Muscle layer of duodenum (tissue), 2 donors: ENCODE measurements at regions not wholly inside any gene's neighbourhood (a gene's known extent, or its start where the extent isn't known, plus 50 kb on each side); places are given as distances from the start of the nearest gene placed in this dataset.
A peak's percentile ranks its signal among the peaks of the same experiment; 100 is the strongest.

Experiments used
- H3K27ac ChIP-seq: one replicate; pipeline ENCODE4 v1.7.0; 2013; ENCODE audit warnings: mild to moderate bottlenecking, low read length
- H3K27me3 ChIP-seq: one replicate; pipeline ENCODE4 v1.7.0; 2013; ENCODE audit warnings: low read depth, mild to moderate bottlenecking, control low read depth, low read length
- H3K36me3 ChIP-seq, 2 donors: one replicate each; pipeline ENCODE4 v1.7.0; 2013; ENCODE audit warnings: low read length in 2 of 2, control low read depth in 1 of 2, mild to moderate bottlenecking in 1 of 2; ENCODE audit not compliant: insufficient read depth in 2 of 2, control insufficient read depth in 1 of 2
- H3K4me1 ChIP-seq, 2 donors: one replicate each; pipeline ENCODE4 v1.7.0; 2013; ENCODE audit warnings: low read length in 2 of 2, mild to moderate bottlenecking in 2 of 2, control low read depth in 1 of 2, moderate library complexity in 1 of 2; ENCODE audit not compliant: insufficient read depth in 2 of 2, control insufficient read depth in 1 of 2
- H3K4me3 ChIP-seq, 2 donors: one replicate each; pipeline ENCODE4 v1.7.0; 2013; ENCODE audit warnings: low read length in 2 of 2, low read depth in 1 of 2, mild to moderate bottlenecking in 1 of 2
- H3K9me3 ChIP-seq, 2 donors: one replicate each; pipeline ENCODE4 v1.7.0; 2013; ENCODE audit warnings: low read length in 2 of 2, control low read depth in 1 of 2, mild to moderate bottlenecking in 1 of 2; ENCODE audit not compliant: control insufficient read depth in 1 of 2
- donor health status: healthy.

DNA sequence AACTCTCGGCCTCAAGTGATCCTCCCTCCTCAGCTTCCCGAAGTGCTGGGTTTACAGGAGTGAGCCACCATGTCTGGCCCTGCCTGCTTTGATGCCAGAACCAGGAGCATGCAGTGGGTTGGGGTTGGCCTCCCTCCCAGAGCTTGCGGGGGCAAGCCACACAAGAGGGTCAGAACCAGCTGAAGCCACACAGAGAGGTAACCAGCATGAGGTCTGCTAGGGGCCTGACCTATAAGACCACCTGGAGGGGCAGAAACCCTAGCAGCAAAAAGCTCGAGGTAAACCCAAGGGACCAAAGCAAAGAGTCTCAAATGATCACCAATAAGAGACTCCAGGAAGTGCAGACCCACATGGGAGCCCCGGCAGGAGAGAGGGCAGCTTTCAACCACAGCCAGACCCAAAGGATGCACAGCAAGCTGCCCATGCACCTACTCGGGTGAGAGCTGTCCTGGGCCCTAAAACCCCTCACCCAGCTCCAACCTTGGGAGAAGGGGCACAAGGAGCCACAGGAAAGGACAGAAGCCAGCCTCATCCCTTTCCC lies 81.2 kb downstream of the TOMM20 start:
- peaks cover 6 to 18% of the 10 kb centered on the region in 2 donors for H3K4me1 ChIP-seq
- peak overlapping the region; percentile 83 for H3K27ac ChIP-seq
- no peaks in the 10 kb centered on the region for H3K27me3 ChIP-seq
- H3K4me3 ChIP-seq: peak overlapping the region; percentile 23 to 27
- no peaks in the 10 kb centered on the region for H3K36me3 ChIP-seq
- no peaks in the 10 kb centered on the region for H3K9me3 ChIP-seq

DNA sequence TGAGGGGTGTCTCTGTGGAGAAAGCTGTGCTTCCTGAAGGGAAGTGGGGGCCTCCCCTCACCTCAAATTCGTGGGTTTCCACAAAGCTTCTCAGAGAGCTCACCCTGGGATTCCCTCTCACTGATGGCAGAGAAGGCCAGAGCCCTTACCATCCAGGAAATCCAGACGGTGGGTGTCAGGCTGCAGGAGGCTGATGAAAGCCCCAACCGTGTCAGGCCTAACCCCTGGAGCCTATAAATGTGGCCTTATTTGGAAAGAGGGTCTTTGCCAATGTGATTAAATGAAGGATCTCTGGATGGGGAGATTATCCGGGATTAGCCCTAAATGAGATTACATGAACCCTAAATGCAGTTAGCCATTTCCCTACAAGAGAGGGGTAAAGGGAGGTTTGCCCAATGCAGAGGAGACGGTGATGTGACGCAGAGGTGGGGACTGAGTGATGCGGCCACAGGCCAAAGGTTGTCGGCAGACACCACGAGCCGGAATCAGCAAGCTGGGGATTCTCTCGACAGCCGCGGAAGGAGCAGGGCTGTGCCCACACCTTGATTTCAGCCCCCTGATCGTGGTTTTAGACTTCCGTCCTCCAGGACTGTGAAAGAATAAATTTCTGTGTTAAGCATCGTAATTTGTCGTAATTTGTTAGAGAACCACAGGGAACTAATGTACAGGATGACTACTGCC lies 82.6 kb downstream of the TOMM20 start:
- Histone ChIP-seq H3K4me1 (peaks cover 6 to 16% of the 10 kb centered on the region in 2 donors), H3K4me3 (no peak overlapping the region), H3K9me3 (no peaks in the 10 kb centered on the region), H3K27ac (no peak overlapping the region), H3K27me3 (no peaks in the 10 kb centered on the region), H3K36me3 (no peaks in the 10 kb centered on the region)

DNA sequence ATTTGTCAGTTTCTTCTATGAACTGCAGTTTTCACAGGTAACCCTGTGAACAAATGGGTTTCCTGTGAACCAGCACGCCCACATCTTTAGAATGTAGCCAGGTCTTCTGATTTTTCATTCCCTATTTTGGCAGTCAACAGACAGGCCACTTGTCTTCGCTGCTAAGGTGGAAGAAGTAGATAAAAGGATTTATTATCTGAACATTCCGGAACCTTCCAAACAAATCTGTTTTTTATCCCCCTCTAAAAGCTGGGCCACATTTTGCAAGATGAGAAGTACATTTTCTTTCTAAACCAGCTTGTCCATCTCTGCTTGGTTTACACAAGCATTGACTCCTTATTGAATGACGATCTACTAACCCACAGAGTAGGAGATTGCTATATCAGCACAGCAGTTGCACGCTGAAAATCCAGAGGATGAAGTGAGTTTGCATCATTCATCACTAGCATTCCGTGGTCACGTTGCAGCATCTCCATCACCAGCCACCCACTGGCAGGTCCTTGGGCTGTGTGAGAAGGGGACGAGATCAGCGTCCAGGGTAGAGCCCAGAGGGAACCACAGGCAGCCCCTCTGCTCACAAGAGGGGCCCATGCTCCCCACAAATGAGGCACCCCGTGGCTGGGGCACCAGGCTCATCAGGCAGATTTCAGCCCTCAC lies 83.5 kb downstream of the TOMM20 start:
- H3K4me1 ChIP-seq: peaks cover 6 to 12% of the 10 kb centered on the region in 2 donors
- no peak overlapping the region for H3K4me3 ChIP-seq
- no peaks in the 10 kb centered on the region for H3K36me3 ChIP-seq

GRCh38 chr1:235043234-235043633 lies 85.4 kb downstream of the TOMM20 start:
- Histone ChIP-seq H3K4me1 (peaks cover 6 to 8% of the 10 kb centered on the region in 2 donors), H3K27ac (no peak overlapping the region), H3K4me3 (no peak overlapping the region), H3K27me3 (no peaks in the 10 kb centered on the region), H3K36me3 (no peaks in the 10 kb centered on the region), H3K9me3 (no peaks in the 10 kb centered on the region)

More for the DNA sequence above, 83.5 kb downstream of the TOMM20 start:
- H3K27ac ChIP-seq: no peak overlapping the region
- no peaks in the 10 kb centered on the region for H3K27me3 ChIP-seq
- no peaks in the 10 kb centered on the region for H3K9me3 ChIP-seq

GRCh38 chr1:235038701-235039100 lies 89.9 kb downstream of the TOMM20 start:
- H3K27me3 ChIP-seq: no peaks in the 10 kb centered on the region
- H3K9me3 ChIP-seq: no peaks in the 10 kb centered on the region
- H3K4me3 ChIP-seq: no peak overlapping the region
- H3K36me3 ChIP-seq: no peaks in the 10 kb centered on the region
- no peaks in the 10 kb centered on the region for H3K4me1 ChIP-seq
- no peak overlapping the region for H3K27ac ChIP-seq

GRCh38 chr1:235035928-235036327 lies 92.7 kb downstream of the TOMM20 start:
- H3K4me3 ChIP-seq: no peak overlapping the region
- H3K4me1 ChIP-seq: no peaks in the 10 kb centered on the region
- no peaks in the 10 kb centered on the region for H3K9me3 ChIP-seq
- no peak overlapping the region for H3K27ac ChIP-seq
- no peaks in the 10 kb centered on the region for H3K36me3 ChIP-seq
- H3K27me3 ChIP-seq: no peaks in the 10 kb centered on the region

GRCh38 chr1:235030919-235031596 lies 97.6 kb downstream of the TOMM20 start:
- no peak overlapping the region for H3K27ac ChIP-seq
- H3K4me3 ChIP-seq: no peak overlapping the region
- H3K4me1 ChIP-seq: no peaks in the 10 kb centered on the region
- H3K9me3 ChIP-seq: no peaks in the 10 kb centered on the region
- H3K27me3 ChIP-seq: no peaks in the 10 kb centered on the region
- no peaks in the 10 kb centered on the region for H3K36me3 ChIP-seq

DNA sequence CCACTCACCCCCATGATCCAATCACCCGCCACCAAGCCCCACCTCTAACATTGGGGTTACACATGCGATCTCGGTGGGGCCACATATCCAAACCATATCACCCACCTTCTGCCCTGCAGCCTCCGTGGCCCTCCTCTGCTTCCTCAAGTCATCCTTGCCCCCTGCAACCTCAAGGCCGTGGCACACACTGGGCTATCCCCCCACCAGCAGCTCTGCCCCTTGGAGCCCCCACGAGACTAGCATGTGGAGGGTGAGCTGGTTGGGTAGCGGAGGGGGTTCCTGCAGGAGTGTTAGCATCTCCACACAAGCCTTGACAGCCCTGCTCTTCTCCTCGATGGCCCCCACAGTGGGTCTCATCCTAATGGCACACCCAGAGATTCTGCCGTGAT lies 100.8 kb downstream of the TOMM20 start:
- Histone ChIP-seq H3K36me3 (no peaks in the 10 kb centered on the region), H3K4me1 (no peaks in the 10 kb centered on the region), H3K4me3 (no peak overlapping the region)

DNA sequence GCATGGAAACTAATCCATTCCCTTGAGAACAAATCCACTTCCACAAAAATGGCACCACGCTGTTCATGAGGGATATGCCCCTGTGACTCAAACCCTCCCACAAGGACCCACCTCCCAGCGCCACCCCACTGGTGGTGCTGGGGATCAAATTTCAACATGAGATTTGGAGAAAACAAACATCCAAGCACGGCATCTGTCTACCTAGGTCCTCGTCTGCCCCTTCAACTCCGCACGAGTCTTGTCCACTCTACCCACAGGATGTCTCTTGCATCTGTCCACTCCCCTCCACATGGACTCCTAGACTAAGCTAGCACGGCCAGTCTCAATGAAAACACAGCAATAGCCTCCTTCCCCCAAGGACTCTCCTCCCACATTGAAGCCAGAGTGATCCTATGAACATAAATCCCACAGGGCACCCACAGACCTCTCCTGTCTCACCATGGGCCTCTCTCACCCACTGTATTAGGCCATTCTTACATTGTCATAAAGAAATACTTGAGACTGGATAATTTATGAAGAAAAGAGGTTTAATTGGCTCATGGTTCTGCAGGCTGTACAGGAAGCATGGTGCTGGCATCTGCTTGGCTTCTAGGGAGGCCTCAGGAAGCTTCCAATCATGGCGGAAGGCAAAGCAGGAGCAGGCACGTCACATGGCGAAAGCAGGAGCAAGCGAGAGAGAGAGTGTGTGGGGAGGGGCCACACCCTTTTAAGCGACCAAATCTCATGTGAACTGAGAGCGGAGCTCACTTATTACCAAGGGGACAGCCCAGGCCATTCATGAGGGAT lies 101.4 kb downstream of the TOMM20 start:
- Histone ChIP-seq H3K4me3 (no peak overlapping the region), H3K9me3 (no peaks in the 10 kb centered on the region), H3K27ac (no peak overlapping the region), H3K27me3 (no peaks in the 10 kb centered on the region), H3K36me3 (no peaks in the 10 kb centered on the region), H3K4me1 (no peaks in the 10 kb centered on the region)

More for the DNA sequence above, 100.8 kb downstream of the TOMM20 start:
- Histone ChIP-seq H3K9me3 (no peaks in the 10 kb centered on the region), H3K27me3 (no peaks in the 10 kb centered on the region), H3K27ac (no peak overlapping the region)

DNA sequence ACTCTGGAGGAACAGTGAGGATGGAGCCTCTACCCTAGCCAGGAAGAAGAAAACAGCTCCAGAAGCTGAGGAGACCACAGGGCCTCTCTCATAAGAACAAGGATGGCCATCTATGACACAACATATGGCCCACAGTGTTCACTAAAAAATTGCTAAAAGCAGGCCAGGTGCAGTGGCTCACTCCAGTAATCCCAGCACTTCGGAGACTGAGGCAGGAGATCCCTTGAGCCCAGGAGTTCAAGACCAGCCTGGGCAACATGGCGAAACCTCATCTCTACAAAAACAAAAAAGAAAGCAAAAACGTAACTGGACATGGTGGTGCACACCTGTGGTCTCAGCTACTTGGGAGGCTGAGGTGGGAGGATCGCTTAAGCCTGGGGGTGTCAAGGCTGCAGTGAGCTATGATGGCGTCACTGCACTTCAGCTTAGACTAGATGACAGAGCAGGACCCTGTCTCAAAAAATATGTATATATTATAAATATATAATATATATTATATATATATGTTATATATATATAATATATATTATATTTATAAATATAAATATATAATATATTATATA lies 103.1 kb downstream of the TOMM20 start:
- Histone ChIP-seq H3K9me3 (no peaks in the 10 kb centered on the region), H3K27me3 (no peaks in the 10 kb centered on the region), H3K36me3 (no peaks in the 10 kb centered on the region), H3K4me1 (no peaks in the 10 kb centered on the region), H3K27ac (no peak overlapping the region), H3K4me3 (no peak overlapping the region)
